HS-27A (cell line): ENCODE measurements at regions not wholly inside any gene's neighbourhood (a gene's known extent, or its start where the extent isn't known, plus 50 kb on each side); places are given as distances from the start of the nearest gene placed in this dataset.
"Not testable (repeated sequence)": the region's sequence is repeated elsewhere in the genome, so short reads cannot be mapped to it uniquely, and the experiment has no call there.

Experiments used
- DNase-seq: peaks from one replicate; pipeline ENCODE4 v3.0.0-alpha.2; 2012; ENCODE audit warnings: low read depth, missing footprints

DNA sequence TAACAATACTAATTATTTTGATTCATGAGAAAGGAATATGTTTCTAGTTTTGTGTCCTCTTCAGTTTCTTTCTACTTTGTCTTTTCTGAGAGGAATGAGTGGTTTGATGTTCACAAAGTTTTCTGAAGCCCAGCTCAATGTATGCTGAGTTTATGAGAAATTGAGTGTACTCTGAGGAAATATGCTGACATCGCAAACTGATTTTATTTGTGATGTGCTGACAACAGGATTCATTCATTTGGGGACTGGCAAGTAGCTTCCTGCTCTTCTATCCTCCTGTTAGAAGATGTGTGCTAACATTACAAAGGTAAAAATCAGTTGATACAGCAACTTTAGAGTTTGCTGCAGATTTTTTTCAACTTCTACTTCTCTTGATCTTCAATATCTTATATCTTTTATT, 403.2 kb upstream of the CDH19 start:
- DNase-seq, result no peak

GRCh38 chr18:67001052-67001451, 397.2 kb upstream of the CDH19 start:
- DNase-seq, result no peak

- no peak for DNase-seq
These were observed 395.1 kb upstream of the CDH19 start for GRCh38 chr18:66999003-66999402.

- no peak for DNase-seq
These were observed 391.4 kb upstream of the CDH19 start for GRCh38 chr18:66995270-66995669.

DNA sequence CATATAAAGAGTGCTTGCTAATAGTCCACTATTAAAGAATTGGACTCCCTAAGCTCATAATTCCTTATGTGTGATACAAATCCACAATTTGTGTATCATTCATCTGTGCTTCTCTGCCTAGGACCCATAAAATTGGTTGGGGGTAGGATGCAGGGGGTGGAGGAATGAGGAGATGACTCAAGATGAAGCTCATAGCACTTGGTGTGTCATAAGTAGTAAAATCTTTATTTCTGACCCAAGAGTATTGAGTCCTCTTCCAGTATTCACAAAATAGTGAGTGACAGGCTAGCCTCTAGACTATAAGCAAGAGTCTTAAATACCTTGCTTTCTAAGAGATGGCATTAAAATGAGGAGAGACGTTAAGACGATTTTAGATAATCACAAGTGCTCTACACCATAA, 390.9 kb upstream of the CDH19 start:
- DNase-seq, result no peak

- no peak for DNase-seq
These were observed 389.6 kb upstream of the CDH19 start for GRCh38 chr18:66993492-66993891.

DNA sequence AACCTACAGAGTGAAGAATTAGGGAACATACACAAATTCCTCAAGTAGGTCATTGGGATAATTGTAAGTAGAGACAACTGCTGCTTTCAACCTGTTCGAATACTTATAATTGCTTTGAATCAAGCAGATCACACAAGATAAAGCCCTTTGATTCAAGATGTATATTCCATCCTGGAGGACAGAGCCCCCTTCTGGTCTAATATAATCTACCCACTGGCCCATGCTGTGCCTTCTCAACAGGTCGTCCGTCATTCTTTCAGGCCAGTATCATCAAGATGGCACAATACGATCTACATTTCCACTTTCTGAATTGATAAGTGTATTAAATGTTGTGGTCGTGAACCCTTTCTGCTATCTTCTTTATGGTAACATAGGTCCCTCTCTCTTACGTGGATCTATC, 387.0 kb upstream of the CDH19 start:
- no peak for DNase-seq

DNA sequence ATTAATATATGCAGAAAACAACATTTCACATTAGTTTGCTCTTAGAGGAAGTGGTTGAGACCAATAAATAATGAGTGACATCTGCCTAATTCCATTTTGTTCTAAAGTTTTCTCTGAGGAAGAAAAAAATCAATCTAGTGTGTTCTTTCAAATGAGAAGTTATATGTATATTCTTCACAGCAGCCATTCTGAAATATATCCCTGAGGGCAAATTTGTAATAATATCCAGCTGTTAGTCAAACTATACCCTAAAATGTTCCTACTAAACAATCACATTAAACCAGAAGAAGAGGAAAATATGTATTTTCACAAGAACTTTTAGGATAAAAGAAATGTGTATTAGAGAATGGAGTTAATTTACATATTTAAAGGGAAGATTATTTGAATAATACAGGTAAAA, 375.1 kb upstream of the CDH19 start:
- no peak for DNase-seq

GRCh38 chr18:66972681-66973080, 368.8 kb upstream of the CDH19 start:
- DNase-seq, result no peak

- DNase-seq, result no peak
These were observed 368.1 kb upstream of the CDH19 start for GRCh38 chr18:66971960-66972359.

GRCh38 chr18:66966171-66966570, 362.3 kb upstream of the CDH19 start:
- DNase-seq, result no peak

DNA sequence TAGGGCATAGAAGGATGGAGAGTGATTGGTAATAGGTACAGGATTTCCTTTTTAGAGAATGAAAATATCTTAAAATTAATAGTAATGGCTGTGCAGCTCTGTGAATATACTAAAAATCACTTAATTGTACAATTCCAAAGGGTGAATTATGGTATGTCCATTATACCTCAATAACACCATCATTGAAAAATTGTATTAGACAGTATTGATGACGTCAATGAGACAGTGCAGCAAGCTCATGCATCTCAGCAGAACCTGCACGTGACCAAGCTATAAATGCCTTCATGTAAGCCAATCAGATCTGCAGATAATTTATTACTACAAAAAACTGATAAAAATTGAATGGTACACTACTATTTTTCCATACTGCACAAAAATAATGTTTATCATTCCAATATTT, 354.4 kb upstream of the CDH19 start:
- no peak for DNase-seq

GRCh38 chr18:66951750-66952149, 347.9 kb upstream of the CDH19 start:
- DNase-seq, result no peak

GRCh38 chr18:66949419-66949818, 345.5 kb upstream of the CDH19 start:
- DNase-seq, result no peak

GRCh38 chr18:66937546-66937945, 333.7 kb upstream of the CDH19 start:
- DNase-seq, result no peak

DNA sequence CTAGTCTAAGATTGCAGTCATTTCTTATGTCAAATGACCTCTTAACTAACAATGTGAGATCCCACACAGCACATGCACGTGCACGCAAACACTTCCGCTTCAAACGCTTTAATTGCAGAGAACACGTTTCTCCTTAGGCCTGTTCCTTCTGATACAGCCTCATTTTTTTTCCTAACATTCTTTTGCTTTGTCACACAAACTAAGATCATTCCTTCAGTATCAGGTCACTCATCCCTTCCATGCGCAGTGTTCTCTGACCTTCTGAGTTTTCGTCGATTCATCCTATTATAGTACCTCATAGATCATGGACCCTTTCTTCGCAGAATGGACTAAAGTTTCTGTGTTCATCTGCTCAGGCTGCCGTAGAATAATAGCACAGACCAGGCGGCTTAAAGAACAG, 327.1 kb upstream of the CDH19 start:
- DNase-seq, result no peak

DNA sequence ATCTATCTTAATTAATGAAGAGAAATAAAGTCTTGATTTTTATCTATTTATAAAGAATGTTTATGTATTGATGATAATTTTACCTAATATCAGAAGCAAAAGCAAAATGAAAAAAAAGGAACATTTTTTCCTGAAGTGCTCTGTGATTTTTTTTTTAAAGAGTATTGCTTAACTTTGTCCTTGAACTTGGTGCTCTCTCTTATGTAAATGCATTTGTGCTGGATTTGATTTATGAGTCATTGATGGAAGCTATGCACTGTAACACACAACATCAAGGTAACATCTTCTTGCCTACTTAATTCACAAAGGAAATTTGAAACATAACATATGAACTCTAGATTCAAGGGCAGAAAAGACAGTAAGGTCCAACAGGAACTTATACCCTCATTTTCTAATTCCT, 312.9 kb upstream of the CDH19 start:
- DNase-seq, result no peak

- no peak for DNase-seq
These were observed 296.9 kb upstream of the CDH19 start for GRCh38 chr18:66900837-66901236.

DNA sequence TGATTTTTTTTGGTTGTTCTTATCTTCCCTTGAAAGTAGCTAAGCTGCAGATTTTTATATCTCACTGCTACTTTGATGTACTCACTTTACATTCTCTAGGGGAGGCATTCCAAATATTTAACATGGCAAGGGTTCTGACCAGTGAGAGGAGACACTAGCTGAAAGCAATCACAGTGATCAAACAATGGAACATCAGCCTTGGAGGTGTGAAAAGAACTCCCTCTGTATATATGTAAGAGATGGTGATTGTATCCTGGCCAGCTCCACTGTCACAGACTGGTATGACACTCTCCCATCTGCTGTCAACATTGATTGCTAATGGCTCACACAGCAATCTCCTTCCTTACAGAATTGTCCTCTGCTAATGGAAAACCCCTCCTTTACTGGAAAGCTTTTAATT, 291.7 kb upstream of the CDH19 start:
- DNase-seq, result no peak

- DNase-seq, result no peak
These were observed 291.0 kb upstream of the CDH19 start for GRCh38 chr18:66894851-66895250.

GRCh38 chr18:66892388-66892787, 288.5 kb upstream of the CDH19 start:
- DNase-seq, result not testable (repeated sequence)

- DNase-seq, result no peak
These were observed 271.1 kb upstream of the CDH19 start for GRCh38 chr18:66874812-66875474.

- no peak for DNase-seq
These were observed 270.5 kb upstream of the CDH19 start for GRCh38 chr18:66874375-66874774.

DNA sequence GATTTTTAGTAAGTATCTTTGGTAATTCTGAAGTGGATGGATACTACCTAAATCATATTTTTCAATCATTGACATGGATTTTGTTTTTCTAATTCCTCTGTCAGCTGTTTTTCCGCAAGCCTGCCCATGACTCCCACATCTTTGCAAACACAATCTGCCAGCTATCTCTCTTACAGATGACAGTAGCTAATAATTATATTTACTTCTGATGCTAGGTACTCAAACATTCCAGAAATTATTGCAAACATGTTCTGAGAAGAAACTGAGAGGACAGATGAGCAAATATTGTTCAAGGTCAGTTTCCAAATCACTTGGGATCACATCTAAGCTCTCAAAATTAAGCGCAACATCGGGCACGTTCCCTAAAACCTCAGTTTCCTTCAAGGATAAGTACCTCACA, 270.0 kb upstream of the CDH19 start:
- DNase-seq, result no peak

GRCh38 chr18:66872277-66872676, 268.4 kb upstream of the CDH19 start:
- no peak for DNase-seq
